ENCODE measurements at regions not wholly inside any gene's neighbourhood (a gene's known extent, or its start where the extent isn't known, plus 50 kb on each side); places are given as distances from the start of the nearest gene placed in this dataset.
"Not testable (repeated sequence)": the region's sequence is repeated elsewhere in the genome, so short reads cannot be mapped to it uniquely, and the experiment has no call there.

DNA sequence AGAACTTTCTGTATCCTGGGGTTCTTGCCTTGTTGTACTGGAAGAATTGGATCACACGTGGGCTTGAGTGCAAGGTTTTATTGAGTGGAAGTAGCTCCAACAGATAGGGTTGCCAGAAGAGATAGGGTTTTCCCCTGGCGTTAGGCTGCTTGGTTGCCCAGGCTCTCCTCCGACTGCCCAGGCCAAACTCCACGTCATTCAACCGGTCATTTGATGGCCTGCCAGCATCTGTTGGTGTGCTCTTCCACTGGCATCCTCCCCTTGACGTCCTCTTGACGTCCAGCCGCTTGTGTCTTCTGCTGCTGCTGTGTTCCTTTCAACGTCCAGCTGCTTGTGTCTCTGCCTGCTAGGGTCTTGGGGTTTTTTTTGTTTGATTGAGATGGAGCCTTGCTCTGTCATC is 111.2 kb upstream of the XIST start:
- no peaks in the 10 kb centered on the region for H3K9me3 ChIP-seq
- 91 to 93% methylated on average over 9 of the region's 9 CpGs for WGBS, 2 donors
- no peak overlapping the region for H3K27ac ChIP-seq
- no peak for DNase-seq
- H3K27me3 ChIP-seq: no peaks in the 10 kb centered on the region
- H3K36me3 ChIP-seq: no peaks in the 10 kb centered on the region
- intact Hi-C loops (cut with DNase I): no loop called here
- peaks cover 0 to 12% (median 6%) of the 10 kb centered on the region in 4 donors for H3K4me1 ChIP-seq
- no peak for TF ChIP-seq EP300 (IDR thresholded peaks at IDR 0.05)
- no peak for TF ChIP-seq CTCF (IDR thresholded peaks at IDR 0.05)
- TF ChIP-seq POLR2A (IDR thresholded peaks at IDR 0.05): no peak
- no peak for TF ChIP-seq POLR2AphosphoS5 (IDR thresholded peaks at IDR 0.05)
- H3K4me3 ChIP-seq: no peak overlapping the region

GRCh38 chrX:73962948-73963347 is 110.4 kb upstream of the XIST start:
- intact Hi-C loops (cut with DNase I): no loop called here
- no peak overlapping the region for H3K27ac ChIP-seq
- no peaks in the 10 kb centered on the region for H3K9me3 ChIP-seq
- DNase-seq: no peak
- no peaks in the 10 kb centered on the region for H3K36me3 ChIP-seq
- H3K4me3 ChIP-seq: no peak overlapping the region
- no peak for TF ChIP-seq CTCF (IDR thresholded peaks at IDR 0.05)
- no peak for TF ChIP-seq EP300 (IDR thresholded peaks at IDR 0.05)
- no peak for TF ChIP-seq POLR2A (IDR thresholded peaks at IDR 0.05)
- TF ChIP-seq POLR2AphosphoS5 (IDR thresholded peaks at IDR 0.05): no peak
- H3K27me3 ChIP-seq: no peaks in the 10 kb centered on the region
- WGBS, 2 donors: 97 to 98% methylated on average over 8 of the region's 8 CpGs
- H3K4me1 ChIP-seq: peaks cover 0 to 12% (median 6%) of the 10 kb centered on the region in 4 donors

DNA sequence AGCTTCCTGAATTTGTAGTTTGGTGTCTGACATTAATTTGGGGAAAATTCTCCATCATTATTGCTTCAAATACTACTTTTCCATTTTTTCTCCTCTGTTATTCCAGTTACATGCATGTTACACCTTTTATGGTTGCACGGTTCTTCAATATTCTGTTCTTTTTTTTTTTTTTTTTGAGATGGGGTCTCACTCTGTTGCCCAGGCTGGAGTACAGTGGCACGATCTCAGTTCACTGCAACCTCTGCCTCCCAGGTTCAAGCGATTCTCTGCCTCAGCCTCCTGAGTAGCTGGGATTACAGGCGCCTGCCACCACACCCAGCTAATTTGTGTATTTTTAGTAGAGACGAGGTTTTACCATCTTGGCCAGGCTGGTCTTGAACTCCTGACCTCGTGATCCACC is 109.4 kb upstream of the XIST start:
- H3K9me3 ChIP-seq; H3K27ac ChIP-seq; H3K36me3 ChIP-seq; DNase-seq; H3K4me3 ChIP-seq; intact Hi-C loops (cut with DNase I); H3K27me3 ChIP-seq: not testable (repeated sequence)
- H3K4me1 ChIP-seq: peaks cover 0 to 12% (median 6%) of the 10 kb centered on the region in 4 donors
- 82 to 92% methylated on average over 6 of the region's 6 CpGs for WGBS, 2 donors

DNA sequence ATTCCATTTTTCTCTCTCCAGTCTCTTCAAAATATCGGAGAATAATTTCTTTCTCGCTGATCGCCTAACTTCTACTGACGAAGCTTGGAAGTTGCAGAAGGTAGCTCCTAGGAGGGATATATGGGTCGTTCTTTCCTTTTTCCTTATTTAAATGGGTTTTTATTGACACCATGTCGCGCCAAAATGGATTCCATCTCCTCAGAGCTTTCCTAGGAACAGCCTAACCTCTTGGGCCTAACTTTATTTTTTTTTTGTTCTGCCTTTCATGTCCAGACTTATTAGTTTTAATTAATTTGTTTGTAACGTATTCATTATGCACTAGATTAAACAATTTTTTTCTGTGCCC is 92.0 kb upstream of the XIST start:
- intact Hi-C loops (cut with DNase I): loop anchor here (10.0 kb wide), 1 partner anchor 190 kb away; no protein-coding TSS in a partner anchor
- no peak for DNase-seq

More for the DNA sequence above, 92.0 kb upstream of the XIST start:
- Histone ChIP-seq H3K27ac (peak overlapping the region; percentile 81 to 88 (median 85)), H3K36me3 (peaks cover 0 to 8% (median 0%) of the 10 kb centered on the region in 4 donors), H3K4me1 (peaks cover 0 to 22% (median 2%) of the 10 kb centered on the region in 4 donors), H3K4me3 (peak overlapping the region; percentile 58 to 78 (median 62)), H3K9me3 (no peaks in the 10 kb centered on the region), H3K27me3 (no peaks in the 10 kb centered on the region)
- 1% methylated on average over 8 of the region's 8 CpGs for WGBS, 2 donors
- no peak for TF ChIP-seq POLR2AphosphoS5 (IDR thresholded peaks at IDR 0.05)
- no peak for TF ChIP-seq EP300 (IDR thresholded peaks at IDR 0.05)
- no peak for TF ChIP-seq CTCF (IDR thresholded peaks at IDR 0.05)
- no peak for TF ChIP-seq POLR2A (IDR thresholded peaks at IDR 0.05)
